IMR-90 (cell line): ENCODE measurements at regions not wholly inside any gene's neighbourhood (a gene's known extent, or its start where the extent isn't known, plus 50 kb on each side); places are given as distances from the start of the nearest gene placed in this dataset.

Experiments
- ATAC-seq: fragments of 200-7000 bp; cut with Tn5 transposase; 2 replicates; pipeline ENCODE4 v1.9.1; 2020; ENCODE audit warnings: low read depth, mild to moderate bottlenecking, moderate library complexity
- BruUV-seq: library from RNA; stranded (reverse); fragments of 400-500 nt; replicated peaks from 2 replicates; lab custom pipeline; 2021; lab: Mats Ljungman, UMichigan
- CTCF ChIA-PET: fragments of 300-600 bp; formaldehyde crosslinking; extraction: SDS; loops from one replicate; lab custom pipeline; 2021; ENCODE audit warnings: antibody characterized with exemption; lab: Yijun Ruan, JAX
- POLR2A ChIA-PET: fragments of 300-600 bp; sonication (Branson Sonifier 250); formaldehyde crosslinking; loops from one replicate; lab custom pipeline; 2022; ENCODE audit warnings: antibody characterized with exemption; ENCODE audit not compliant: unreplicated experiment; lab: Charles Lee
- DNase-seq: peaks from one replicate; pipeline ENCODE4 v3.0.0; 2013
- H2AFZ ChIP-seq: replicated peaks from 2 replicates; pipeline ENCODE3; 2013; ENCODE audit warnings: low read length, mild to moderate bottlenecking; ENCODE audit not compliant: poor library complexity
- H2AK5ac ChIP-seq: 2 replicates; pipeline ENCODE4 v1.6.1; 2013; ENCODE audit warnings: low read depth, low read length, inconsistent platforms
- H2AK9ac ChIP-seq: replicated peaks from 2 replicates; pipeline ENCODE3; 2013; ENCODE audit warnings: mild to moderate bottlenecking, low read depth, low read length, moderate library complexity; ENCODE audit not compliant: poor library complexity
- H2BK120ac ChIP-seq: 2 replicates; pipeline ENCODE4 v1.6.1; 2013; ENCODE audit warnings: low read depth, low read length, inconsistent platforms
- H2BK15ac ChIP-seq: 3 replicates; pipeline ENCODE4 v1.6.1; 2013; ENCODE audit warnings: low read depth, low read length, inconsistent platforms
- H2BK20ac ChIP-seq: 2 replicates; pipeline ENCODE4 v1.6.1; 2013; ENCODE audit warnings: low read depth, mild to moderate bottlenecking, inconsistent platforms, low read length, moderate library complexity
- H2BK5ac ChIP-seq: 2 replicates; pipeline ENCODE4 v1.6.1; 2013; ENCODE audit warnings: mild to moderate bottlenecking, low read depth, low read length, inconsistent platforms; ENCODE audit not compliant: poor library complexity, severe bottlenecking
- H3K14ac ChIP-seq: replicated peaks from 2 replicates; pipeline ENCODE4 v1.6.1; 2013; ENCODE audit warnings: low read depth, low read length, inconsistent platforms
- H3K18ac ChIP-seq: 2 replicates; pipeline ENCODE4 v1.6.1; 2013; ENCODE audit warnings: low read depth, low read length, control low read depth
- H3K23ac ChIP-seq: 2 replicates; pipeline ENCODE4 v1.6.1; 2013; ENCODE audit warnings: low read depth, low read length, inconsistent platforms
- H3K27ac ChIP-seq: 2 replicates; pipeline ENCODE4 v1.5.1; 2013; ENCODE audit warnings: mild to moderate bottlenecking, control low read depth, low read length; ENCODE audit not compliant: insufficient read depth
- H3K27me3 ChIP-seq: 2 replicates; pipeline ENCODE4 v1.6.1; 2013; ENCODE audit warnings: low read length; ENCODE audit not compliant: control insufficient read depth, insufficient read depth
- H3K36me3 ChIP-seq: 2 replicates; pipeline ENCODE4 v1.6.1; 2013; ENCODE audit warnings: low read length, mixed read lengths; ENCODE audit not compliant: control insufficient read depth, insufficient read depth
- H3K4ac ChIP-seq: 2 replicates; pipeline ENCODE4 v1.6.1; 2013; ENCODE audit warnings: low read depth, low read length, inconsistent platforms
- H3K4me1 ChIP-seq: 2 replicates; pipeline ENCODE4 v1.6.1; 2013; ENCODE audit warnings: low read length, mixed read lengths; ENCODE audit not compliant: control insufficient read depth, insufficient read depth
- H3K4me2 ChIP-seq: 2 replicates; pipeline ENCODE4 v1.6.1; 2013; ENCODE audit warnings: low read depth, mild to moderate bottlenecking, control low read depth, low read length, moderate library complexity
- H3K4me3 ChIP-seq: 2 replicates; pipeline ENCODE4 v1.5.1; 2013; ENCODE audit warnings: low read depth, mild to moderate bottlenecking, control low read depth, low read length, moderate library complexity; ENCODE audit not compliant: insufficient read depth
- H3K56ac ChIP-seq: 2 replicates; pipeline ENCODE4 v1.6.1; 2013; ENCODE audit warnings: low read length, inconsistent platforms; ENCODE audit not compliant: insufficient read depth; ENCODE audit errors: extremely low read depth
- H3K79me1 ChIP-seq, 2 experiments: 2 replicates each; pipeline ENCODE4 v1.6.1; 2013; ENCODE audit warnings: low read length in 2 of 2, inconsistent platforms in 1 of 2, low read depth in 1 of 2
- H3K9ac ChIP-seq: 2 replicates; pipeline ENCODE4 v1.6.1; 2013; ENCODE audit warnings: low read depth, low read length, control low read depth
- H3K9me1 ChIP-seq: 2 replicates; pipeline ENCODE4 v1.6.1; 2013; ENCODE audit warnings: low read length, inconsistent platforms; ENCODE audit not compliant: insufficient read depth
- H3K9me3 ChIP-seq: 2 replicates; pipeline ENCODE4 v1.6.1; 2013; ENCODE audit warnings: low read length; ENCODE audit not compliant: control insufficient read depth, insufficient read depth
- H4K20me1 ChIP-seq: 2 replicates; pipeline ENCODE4 v1.6.1; 2013; ENCODE audit warnings: low read length, inconsistent platforms; ENCODE audit not compliant: insufficient read depth
- H4K5ac ChIP-seq: 2 replicates; pipeline ENCODE4 v1.6.1; 2013; ENCODE audit warnings: mild to moderate bottlenecking, low read depth, low read length, control low read depth
- H4K8ac ChIP-seq, 2 experiments: 2 replicates each; pipeline ENCODE4 v1.6.1; 2013; ENCODE audit warnings: low read depth in 2 of 2, low read length in 2 of 2, control low read depth in 1 of 2, inconsistent platforms in 1 of 2
- H4K91ac ChIP-seq: 2 replicates; pipeline ENCODE4 v1.6.1; 2013; ENCODE audit warnings: low read depth, low read length, inconsistent platforms; ENCODE audit not compliant: insufficient read depth
- FOS ChIP-seq: fragments of 150-350 bp; IDR thresholded peaks from 2 replicates; pipeline ENCODE4 v1.6.1; 2016; ENCODE audit warnings: low read depth, low read length
- MAZ ChIP-seq: IDR thresholded peaks from 2 replicates; pipeline ENCODE4 v1.6.1; 2012; ENCODE audit warnings: low read depth, mild to moderate bottlenecking, low read length, improper control_type of control experiment, moderate library complexity, borderline replicate concordance
- WGBS, 2 experiments: methylation state at CpG; one replicate each; pipeline versions ENCODE4 v1.1.5 to v1.1.7; 2013; ENCODE audit warnings: missing lambda C conversion rate in 2 of 2; ENCODE audit not compliant: insufficient read length in 1 of 2; ENCODE audit errors: extremely low coverage in 2 of 2; 5-methylcytosine and 5-hydroxymethylcytosine counted together
- dilution Hi-C: fragments of 300-500 bp; cut with HindIII; formaldehyde crosslinking; loops from one replicate; pipeline ENCODE4 v1.14.3; 2018; ENCODE audit warnings: low sequenced_read_pairs; ENCODE audit not compliant: unreplicated experiment
- in situ Hi-C: fragments of 300-500 bp; cut with MboI; formaldehyde crosslinking; loops from 3 replicates; pipeline ENCODE4 v1.14.3; 2019; ENCODE audit warnings: low sequenced_read_pairs, inconsistent platforms, mixed read lengths
- intact Hi-C: fragments of 100-400 bp; cut with micrococcal nuclease; formaldehyde crosslinking; loops from 2 replicates; pipeline ENCODE4 v1.10.0; 2022

DNA sequence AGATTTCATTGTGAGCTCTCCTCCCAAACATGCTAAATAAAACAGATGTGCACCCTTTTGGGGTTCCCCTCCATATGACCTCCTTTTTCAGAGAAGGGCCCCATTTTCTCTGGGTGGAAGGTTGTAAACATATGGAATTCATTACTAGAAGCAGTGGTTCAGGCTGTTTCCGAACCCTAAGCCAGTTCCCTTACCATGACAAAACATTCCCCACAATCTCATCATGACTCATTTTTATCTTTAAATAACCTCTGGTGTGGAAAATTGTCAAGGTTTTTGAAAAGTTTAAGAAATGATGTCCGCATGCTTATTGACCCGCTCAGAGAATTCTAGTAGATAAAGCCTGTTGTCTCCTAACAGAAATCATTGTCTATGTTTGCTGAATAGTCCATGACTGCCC lies 127.3 kb upstream of the PIK3R1 start:
- Histone ChIP-seq H3K23ac (no peak overlapping the region), H3K56ac (no peak overlapping the region), H3K14ac (peak overlapping the region; percentile 19; the same call in 1 of the 2 replicates), H2BK5ac (no peak overlapping the region), H4K5ac (no peak overlapping the region), H3K4me3 (no peak overlapping the region), H4K20me1 (no peaks in the 10 kb centered on the region), H3K9me1 (peaks cover 3% of the 10 kb centered on the region; the same call in 1 of the 2 replicates), H3K4me1 (peaks cover 2% of the 10 kb centered on the region), H2AK9ac (no peak overlapping the region), H3K9me3 (peaks cover 2% of the 10 kb centered on the region), H3K36me3 (no peaks in the 10 kb centered on the region), H3K18ac (no peak overlapping the region), H3K9ac (no peak overlapping the region), H2BK15ac (no peak overlapping the region), H3K4me2 (no peak overlapping the region), H2AFZ (no peak overlapping the region), H2BK120ac (0 out of 2 replicates have a peak overlapping the region, but pooled peaks have one; percentile 31), H3K27me3 (no peaks in the 10 kb centered on the region), H2AK5ac (no peak overlapping the region), H3K79me1 (no peaks in the 10 kb centered on the region), H3K27ac (no peak overlapping the region), H2BK20ac (no peak overlapping the region), H4K91ac (no peak overlapping the region), H4K8ac (no peak overlapping the region), H3K4ac (no peak overlapping the region)
- ChIA-PET POLR2A (no interaction called here), CTCF (no interaction called here)
- no CpG with 5 or more reads among the region's 3 CpGs for WGBS, 2 experiments
- in situ Hi-C loops = no loop called here
- no TSS peak for BruUV-seq
- DNase-seq (peak; percentile 82), ATAC-seq (peak; percentile 70)
- TF ChIP-seq MAZ (no peak), FOS (peak; percentile 46; the same call in 1 of the 2 replicates)
- intact Hi-C loops = no loop called here
- dilution Hi-C loops = no loop called here
